GM12872 (cell line): ENCODE measurements at regions not wholly inside any gene's neighbourhood (a gene's known extent, or its start where the extent isn't known, plus 50 kb on each side); places are given as distances from the start of the nearest gene placed in this dataset.

ENCODE experiments used
- TF ChIP-seq, protein P1 (sequence below): IDR thresholded peaks from 3 replicates; pipeline ENCODE4 v1.5.1; 2011; ENCODE audit warnings: low read depth, mild to moderate bottlenecking, low read length, moderate library complexity; ENCODE audit not compliant: insufficient read depth

DNA sequence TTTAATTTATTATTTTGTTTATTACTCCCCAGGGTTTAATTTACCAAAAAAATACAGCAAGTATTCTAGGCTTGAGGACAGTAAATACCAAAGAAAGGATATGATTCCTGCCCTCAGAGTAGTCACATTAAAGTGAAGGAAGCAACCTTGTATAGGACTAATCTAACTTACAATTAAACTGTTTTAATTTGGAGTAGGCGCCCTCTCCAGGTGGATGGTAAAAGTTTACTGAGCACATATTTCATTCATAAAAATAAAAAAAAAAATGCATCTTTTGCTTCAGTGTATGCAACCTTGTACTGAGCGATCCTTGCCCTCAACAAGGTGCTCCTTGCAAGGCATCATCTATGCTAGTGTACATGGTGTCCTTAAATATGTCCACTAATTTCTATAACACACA lies 72.0 kb upstream of the MAGEB16 start:
- TF ChIP-seq, protein P1, sequence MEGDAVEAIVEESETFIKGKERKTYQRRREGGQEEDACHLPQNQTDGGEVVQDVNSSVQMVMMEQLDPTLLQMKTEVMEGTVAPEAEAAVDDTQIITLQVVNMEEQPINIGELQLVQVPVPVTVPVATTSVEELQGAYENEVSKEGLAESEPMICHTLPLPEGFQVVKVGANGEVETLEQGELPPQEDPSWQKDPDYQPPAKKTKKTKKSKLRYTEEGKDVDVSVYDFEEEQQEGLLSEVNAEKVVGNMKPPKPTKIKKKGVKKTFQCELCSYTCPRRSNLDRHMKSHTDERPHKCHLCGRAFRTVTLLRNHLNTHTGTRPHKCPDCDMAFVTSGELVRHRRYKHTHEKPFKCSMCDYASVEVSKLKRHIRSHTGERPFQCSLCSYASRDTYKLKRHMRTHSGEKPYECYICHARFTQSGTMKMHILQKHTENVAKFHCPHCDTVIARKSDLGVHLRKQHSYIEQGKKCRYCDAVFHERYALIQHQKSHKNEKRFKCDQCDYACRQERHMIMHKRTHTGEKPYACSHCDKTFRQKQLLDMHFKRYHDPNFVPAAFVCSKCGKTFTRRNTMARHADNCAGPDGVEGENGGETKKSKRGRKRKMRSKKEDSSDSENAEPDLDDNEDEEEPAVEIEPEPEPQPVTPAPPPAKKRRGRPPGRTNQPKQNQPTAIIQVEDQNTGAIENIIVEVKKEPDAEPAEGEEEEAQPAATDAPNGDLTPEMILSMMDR, result no peak

DNA sequence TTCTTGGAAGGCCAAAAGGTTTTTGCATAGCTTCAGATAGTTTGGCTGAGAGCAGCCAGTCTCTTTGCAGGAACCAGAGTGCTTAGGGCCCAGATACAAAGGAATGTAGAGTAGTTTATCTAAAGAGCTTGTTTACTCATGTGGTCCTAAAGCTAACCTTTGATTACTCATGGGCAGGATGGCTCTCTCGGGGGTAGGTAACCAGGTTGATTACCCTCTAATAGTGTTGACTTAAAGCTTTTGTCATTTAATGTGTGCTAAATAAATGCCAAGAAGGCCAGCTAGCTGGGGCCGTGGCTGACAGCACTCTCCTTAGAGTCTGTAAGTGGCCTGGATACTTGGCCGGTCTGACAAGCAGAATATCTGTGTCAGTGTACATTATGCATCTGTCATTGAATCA lies 69.7 kb upstream of the MAGEB16 start:
- TF ChIP-seq, protein P1, result no peak

DNA sequence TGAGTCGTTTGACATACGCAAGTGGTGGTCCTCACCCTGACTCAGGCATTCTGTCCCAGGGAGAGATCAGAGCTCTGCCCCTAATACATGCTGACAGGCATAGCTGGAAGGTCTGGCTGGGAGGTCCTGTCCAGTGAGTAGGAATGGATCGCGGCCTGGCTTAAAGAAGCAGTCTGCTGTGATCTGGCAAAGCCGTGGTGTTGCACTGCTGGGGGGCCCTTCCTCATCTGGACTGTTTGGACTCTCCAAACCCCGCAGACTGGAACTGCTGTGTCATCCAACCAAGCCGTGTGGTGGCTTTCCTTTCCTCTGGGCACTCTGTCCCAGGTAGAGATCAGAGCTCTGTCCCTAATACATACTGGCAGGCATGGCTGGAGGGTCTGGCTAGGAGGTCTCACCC lies 64.3 kb upstream of the MAGEB16 start:
- TF ChIP-seq, protein P1, result no peak

DNA sequence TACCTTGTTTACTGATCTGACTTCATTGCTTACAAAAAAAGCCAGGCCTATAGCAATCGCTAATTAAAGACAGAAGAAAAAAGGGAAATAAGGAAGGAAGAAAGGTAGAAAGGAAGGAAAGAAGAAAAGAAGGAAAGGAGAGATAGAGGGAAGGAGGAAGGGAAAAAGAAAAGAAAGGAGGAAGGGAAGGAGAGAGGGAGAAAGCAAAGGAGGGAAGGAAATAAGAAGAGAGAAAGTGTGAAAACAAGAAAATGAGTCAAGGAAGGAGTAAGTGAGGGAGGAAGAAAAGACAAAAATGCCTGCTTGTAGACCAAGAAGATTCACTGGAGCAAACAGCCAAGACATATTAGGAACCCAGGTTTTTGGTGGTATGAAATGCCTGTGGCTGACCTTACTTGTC lies 57.0 kb upstream of the MAGEB16 start:
- TF ChIP-seq, protein P1, result no peak

DNA sequence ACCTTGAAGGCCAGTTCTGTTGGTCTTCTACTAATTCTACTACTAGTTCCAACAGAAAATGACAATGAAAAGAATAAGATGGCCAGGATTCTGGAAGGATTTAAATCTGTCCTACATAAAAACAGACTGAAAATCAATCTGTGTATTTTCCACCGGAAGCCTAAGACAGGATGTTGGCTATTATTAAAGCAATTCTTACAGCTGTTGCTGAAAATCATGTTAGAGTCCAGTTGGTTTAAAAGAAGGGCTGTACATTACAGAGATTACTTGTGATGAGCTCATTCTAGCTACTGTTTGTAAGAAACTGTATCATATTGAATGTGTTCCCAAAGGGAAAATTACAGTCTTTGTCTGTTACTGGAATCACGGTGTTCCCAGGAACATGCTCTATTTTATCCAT lies 54.8 kb upstream of the MAGEB16 start:
- TF ChIP-seq, protein P1, result no peak
